ENCODE measurements at regions not wholly inside any gene's neighbourhood (a gene's known extent, or its start where the extent isn't known, plus 50 kb on each side); places are given as distances from the start of the nearest gene placed in this dataset.
"Not testable (repeated sequence)": the region's sequence is repeated elsewhere in the genome, so short reads cannot be mapped to it uniquely, and the experiment has no call there.

- no peaks in the 10 kb centered on the region for H3K27me3 ChIP-seq
- H3K36me3 ChIP-seq = no peaks in the 10 kb centered on the region
- no peak for DNase-seq
- H3K9me3 ChIP-seq = no peaks in the 10 kb centered on the region
- no peak overlapping the region for H3K4me3 ChIP-seq
Observed at GRCh38 chr9:11144746-11145145, 531.9 kb upstream of the PTPRD start.

GRCh38 chr9:11148189-11148588 lies 535.4 kb upstream of the PTPRD start:
- no peak overlapping the region for H3K4me3 ChIP-seq
- no peaks in the 10 kb centered on the region for H3K9me3 ChIP-seq
- H3K27me3 ChIP-seq = no peaks in the 10 kb centered on the region
- no peak for DNase-seq
- no peaks in the 10 kb centered on the region for H3K36me3 ChIP-seq

- Histone ChIP-seq H3K9me3 (no peaks in the 10 kb centered on the region), H3K36me3 (no peaks in the 10 kb centered on the region), H3K27me3 (no peaks in the 10 kb centered on the region), H3K4me3 (no peak overlapping the region)
- DNase-seq = peak; percentile 6
Observed at GRCh38 chr9:11149065-11149464, 536.3 kb upstream of the PTPRD start.

- DNase-seq = no peak
- Histone ChIP-seq H3K36me3 (no peaks in the 10 kb centered on the region), H3K4me3 (no peak overlapping the region), H3K9me3 (peaks cover 15% of the 10 kb centered on the region), H3K27me3 (no peaks in the 10 kb centered on the region)
Observed at GRCh38 chr9:11158063-11158462, 545.3 kb upstream of the PTPRD start.

- Histone ChIP-seq H3K27me3 (no peaks in the 10 kb centered on the region), H3K36me3 (no peaks in the 10 kb centered on the region), H3K4me3 (no peak overlapping the region), H3K9me3 (peaks cover 15% of the 10 kb centered on the region)
- DNase-seq = no peak
Observed at GRCh38 chr9:11158676-11159075, 545.9 kb upstream of the PTPRD start.

GRCh38 chr9:11159318-11159862 lies 546.6 kb upstream of the PTPRD start:
- DNase-seq = no peak
- Histone ChIP-seq H3K27me3 (no peaks in the 10 kb centered on the region), H3K9me3 (peaks cover 15% of the 10 kb centered on the region), H3K4me3 (no peak overlapping the region), H3K36me3 (no peaks in the 10 kb centered on the region)

- H3K9me3 ChIP-seq = peaks cover 12% of the 10 kb centered on the region
- no peak overlapping the region for H3K4me3 ChIP-seq
- DNase-seq = no peak
- H3K36me3 ChIP-seq = no peaks in the 10 kb centered on the region
- no peaks in the 10 kb centered on the region for H3K27me3 ChIP-seq
Observed at GRCh38 chr9:11163843-11164242, 551.0 kb upstream of the PTPRD start.

- no peaks in the 10 kb centered on the region for H3K27me3 ChIP-seq
- 0 out of 2 replicates have a peak, but pooled peaks cover 2% of the 10 kb centered on the region for H3K9me3 ChIP-seq
- H3K4me3 ChIP-seq = no peak overlapping the region
- DNase-seq = no peak
- H3K36me3 ChIP-seq = no peaks in the 10 kb centered on the region
Observed at GRCh38 chr9:11182001-11182400, 569.2 kb upstream of the PTPRD start.

GRCh38 chr9:11190719-11191118 lies 577.9 kb upstream of the PTPRD start:
- H3K4me3 ChIP-seq = no peak overlapping the region
- no peak for DNase-seq
- no peaks in the 10 kb centered on the region for H3K27me3 ChIP-seq
- H3K36me3 ChIP-seq = no peaks in the 10 kb centered on the region
- H3K9me3 ChIP-seq = no peaks in the 10 kb centered on the region

GRCh38 chr9:11192993-11193392 lies 580.2 kb upstream of the PTPRD start:
- Histone ChIP-seq H3K36me3 (no peaks in the 10 kb centered on the region), H3K27me3 (no peaks in the 10 kb centered on the region), H3K9me3 (no peaks in the 10 kb centered on the region), H3K4me3 (no peak overlapping the region)
- DNase-seq = no peak

GRCh38 chr9:11194246-11194645 lies 581.4 kb upstream of the PTPRD start:
- Histone ChIP-seq H3K4me3 (no peak overlapping the region), H3K27me3 (no peaks in the 10 kb centered on the region), H3K36me3 (no peaks in the 10 kb centered on the region), H3K9me3 (no peaks in the 10 kb centered on the region)
- peak; percentile 9 for DNase-seq

GRCh38 chr9:11196840-11197365 lies 584.1 kb upstream of the PTPRD start:
- not testable (repeated sequence) for DNase-seq, H3K36me3 ChIP-seq, H3K9me3 ChIP-seq, H3K27me3 ChIP-seq, H3K4me3 ChIP-seq

GRCh38 chr9:11199335-11199734 lies 586.5 kb upstream of the PTPRD start:
- no peaks in the 10 kb centered on the region for H3K27me3 ChIP-seq
- no peak for DNase-seq
- no peak overlapping the region for H3K4me3 ChIP-seq
- no peaks in the 10 kb centered on the region for H3K9me3 ChIP-seq
- H3K36me3 ChIP-seq = no peaks in the 10 kb centered on the region

- Histone ChIP-seq H3K4me3 (no peak overlapping the region), H3K27me3 (no peaks in the 10 kb centered on the region), H3K9me3 (no peaks in the 10 kb centered on the region), H3K36me3 (no peaks in the 10 kb centered on the region)
- no peak for DNase-seq
Observed at GRCh38 chr9:11204521-11204920, 591.7 kb upstream of the PTPRD start.

- no peak for DNase-seq
- no peaks in the 10 kb centered on the region for H3K9me3 ChIP-seq
- H3K36me3 ChIP-seq = no peaks in the 10 kb centered on the region
- H3K27me3 ChIP-seq = no peaks in the 10 kb centered on the region
- no peak overlapping the region for H3K4me3 ChIP-seq
Observed at GRCh38 chr9:11206925-11207324, 594.1 kb upstream of the PTPRD start.

GRCh38 chr9:11233696-11234095 lies 620.9 kb upstream of the PTPRD start:
- Histone ChIP-seq H3K4me3 (no peak overlapping the region), H3K9me3 (peaks cover 2% of the 10 kb centered on the region; the same call in 1 of the 2 replicates), H3K36me3 (no peaks in the 10 kb centered on the region), H3K27me3 (no peaks in the 10 kb centered on the region; the same call in 1 of the 2 replicates)
- DNase-seq = no peak

GRCh38 chr9:11235061-11235460 lies 622.3 kb upstream of the PTPRD start:
- no peak overlapping the region for H3K4me3 ChIP-seq
- no peaks in the 10 kb centered on the region for H3K36me3 ChIP-seq
- no peak for DNase-seq
- peaks cover 2% of the 10 kb centered on the region; the same call in 1 of the 2 replicates for H3K9me3 ChIP-seq
- H3K27me3 ChIP-seq = no peaks in the 10 kb centered on the region; the same call in 1 of the 2 replicates

GRCh38 chr9:11241779-11242178 lies 629.0 kb upstream of the PTPRD start:
- no peak for DNase-seq
- Histone ChIP-seq H3K4me3 (no peak overlapping the region), H3K27me3 (no peaks in the 10 kb centered on the region; the same call in 1 of the 2 replicates), H3K9me3 (peaks cover 4% of the 10 kb centered on the region; the same call in 1 of the 2 replicates), H3K36me3 (no peaks in the 10 kb centered on the region)
